ENCODE measurements at regions not wholly inside any gene's neighbourhood (a gene's known extent, or its start where the extent isn't known, plus 50 kb on each side); places are given as distances from the start of the nearest gene placed in this dataset.

- ATAC-seq: no peak
- TF ChIP-seq CTCF (IDR thresholded peaks at IDR 0.05): no peak
- TF ChIP-seq POLR2A (IDR thresholded peaks at IDR 0.05): no peak
- 23 to 53% methylated on average over 1 of the region's 1 CpG for WGBS, 2 donors
- Histone ChIP-seq H3K9me3 (no peaks in the 10 kb centered on the region), H3K27me3 (no peaks in the 10 kb centered on the region), H3K36me3 (replicated peaks in 1 of 2; ENCODE audit: insufficient read depth in 1 of 2, low read depth in 2 of 2) (no peaks in the 10 kb centered on the region), H3K4me1 (peaks cover 34% of the 10 kb centered on the region), H3K27ac (no peak overlapping the region), H3K4me3 (no peak overlapping the region)
- intact Hi-C loops (cut with DNase I): no loop called here
- no peak for DNase-seq
These were observed 187.8 kb downstream of the MID1IP1 start for GRCh38 chrX:38989076-38989475.

DNA sequence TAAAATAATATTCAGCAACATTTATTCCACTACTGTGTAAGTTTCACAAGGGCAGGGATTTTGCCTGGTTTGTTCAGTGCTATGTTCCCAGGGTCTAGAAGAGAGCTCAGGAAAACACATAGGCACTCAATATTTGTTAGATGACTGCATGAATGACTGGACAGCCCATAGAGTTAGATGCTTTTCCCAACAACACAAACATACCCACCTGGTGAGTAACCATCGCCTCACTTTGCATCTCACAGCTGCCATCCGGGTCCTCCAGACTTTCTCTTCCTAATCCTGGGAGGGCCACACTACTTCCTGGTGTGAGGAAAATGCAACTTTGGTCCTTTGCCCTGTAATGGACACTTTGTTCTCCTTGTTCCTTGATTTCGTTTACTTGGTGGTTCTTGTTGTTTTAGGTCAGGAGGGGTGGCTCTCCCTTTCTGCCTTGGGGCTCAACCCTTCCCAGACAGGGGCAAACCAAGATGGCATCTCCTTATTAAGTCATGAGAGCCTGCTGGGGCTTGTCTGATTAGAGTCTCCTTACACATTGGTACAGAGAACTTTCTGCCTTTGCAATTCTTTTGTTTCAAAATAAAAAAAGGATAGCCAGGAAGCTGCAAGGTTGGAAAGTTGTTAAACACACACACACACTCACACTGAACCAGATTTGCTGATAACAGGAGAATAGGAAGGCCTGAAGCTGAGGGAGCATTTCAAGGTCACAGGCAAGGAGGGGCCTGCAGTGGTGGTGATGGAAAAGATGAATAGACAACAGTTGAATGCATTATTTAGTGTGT is 190.6 kb downstream of the MID1IP1 start:
- Histone ChIP-seq H3K36me3 (replicated peaks in 1 of 2; ENCODE audit: insufficient read depth in 1 of 2, low read depth in 2 of 2) (no peaks in the 10 kb centered on the region), H3K4me1 (peaks cover 20% of the 10 kb centered on the region), H3K9me3 (no peaks in the 10 kb centered on the region), H3K27ac (no peak overlapping the region), H3K27me3 (no peaks in the 10 kb centered on the region), H3K4me3 (no peak overlapping the region)
- DNase-seq (no peak), ATAC-seq (no peak)
- TF ChIP-seq CTCF (IDR thresholded peaks at IDR 0.05): no peak
- TF ChIP-seq POLR2A (IDR thresholded peaks at IDR 0.05): no peak
- WGBS, 2 donors: 88 to 90% methylated on average over 3 of the region's 3 CpGs
- intact Hi-C loops (cut with DNase I): no loop called here

- TF ChIP-seq POLR2A (IDR thresholded peaks at IDR 0.05): no peak
- no peak for TF ChIP-seq CTCF (IDR thresholded peaks at IDR 0.05)
- Histone ChIP-seq H3K27me3 (no peaks in the 10 kb centered on the region), H3K9me3 (no peaks in the 10 kb centered on the region), H3K36me3 (replicated peaks in 1 of 2; ENCODE audit: insufficient read depth in 1 of 2, low read depth in 2 of 2) (no peaks in the 10 kb centered on the region), H3K4me3 (no peak overlapping the region), H3K27ac (no peak overlapping the region), H3K4me1 (peaks cover 15% of the 10 kb centered on the region)
- ATAC-seq (no peak), DNase-seq (no peak)
- WGBS, 2 donors: 88 to 92% methylated on average over 10 to 11 of the region's 12 CpGs
- intact Hi-C loops (cut with DNase I): no loop called here
These were observed 191.3 kb downstream of the MID1IP1 start for GRCh38 chrX:38992441-38993096.

DNA sequence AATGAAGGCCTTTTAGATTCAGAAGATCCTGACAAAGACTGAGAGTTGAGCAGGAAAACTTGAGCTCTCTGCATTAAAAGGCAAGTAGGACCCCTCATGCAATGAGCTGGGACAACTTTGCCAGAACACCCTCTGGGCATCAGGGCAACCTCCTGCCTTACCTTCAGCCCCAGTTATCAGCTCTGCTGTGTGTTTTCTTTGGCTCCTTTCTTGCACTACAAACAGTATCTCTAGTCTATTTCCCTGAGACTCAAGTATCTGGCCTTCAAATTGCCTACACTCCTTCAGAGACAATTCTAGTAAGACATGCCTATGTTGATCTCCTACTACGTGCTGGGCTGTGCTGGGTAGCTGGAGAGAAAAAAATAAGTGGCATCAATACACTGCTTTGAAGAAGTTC is 192.2 kb downstream of the MID1IP1 start:
- Histone ChIP-seq H3K36me3 (replicated peaks in 1 of 2; ENCODE audit: insufficient read depth in 1 of 2, low read depth in 2 of 2) (no peaks in the 10 kb centered on the region), H3K27me3 (no peaks in the 10 kb centered on the region), H3K4me3 (no peak overlapping the region), H3K27ac (no peak overlapping the region), H3K4me1 (peaks cover 7% of the 10 kb centered on the region), H3K9me3 (no peaks in the 10 kb centered on the region)
- WGBS, 2 donors: 10 to 29% methylated on average over 1 of the region's 1 CpG
- no peak for TF ChIP-seq POLR2A (IDR thresholded peaks at IDR 0.05)
- no peak for TF ChIP-seq CTCF (IDR thresholded peaks at IDR 0.05)
- intact Hi-C loops (cut with DNase I): no loop called here
- DNase-seq (no peak), ATAC-seq (no peak)

Measured in body of pancreas (tissue), 4 donors.